ENCODE measurements at regions not wholly inside any gene's neighbourhood (a gene's known extent, or its start where the extent isn't known, plus 50 kb on each side); places are given as distances from the start of the nearest gene placed in this dataset.
"Not testable (repeated sequence)": the region's sequence is repeated elsewhere in the genome, so short reads cannot be mapped to it uniquely, and the experiment has no call there.

DNA sequence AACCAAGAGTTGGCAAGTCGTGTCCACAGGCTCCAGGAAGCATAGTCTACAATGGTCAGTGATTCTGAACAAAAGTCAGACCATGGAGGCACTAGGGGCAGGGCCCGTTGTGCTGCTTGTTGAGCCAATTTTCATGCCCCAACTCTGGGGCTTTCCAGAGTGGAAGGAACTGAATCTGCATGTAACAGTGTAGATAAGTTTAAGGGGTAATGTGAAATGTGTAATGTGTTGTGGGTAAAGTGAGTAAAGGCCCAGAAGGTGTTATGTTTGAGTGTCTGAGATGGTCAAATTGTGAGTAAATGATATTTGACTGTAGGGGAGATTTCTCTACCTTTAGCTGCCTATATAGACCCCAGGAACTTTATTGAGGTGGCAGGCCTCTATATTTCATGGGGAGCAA lies 1336.5 kb upstream of the SLC39A10 start:
- no peak for DNase-seq

DNA sequence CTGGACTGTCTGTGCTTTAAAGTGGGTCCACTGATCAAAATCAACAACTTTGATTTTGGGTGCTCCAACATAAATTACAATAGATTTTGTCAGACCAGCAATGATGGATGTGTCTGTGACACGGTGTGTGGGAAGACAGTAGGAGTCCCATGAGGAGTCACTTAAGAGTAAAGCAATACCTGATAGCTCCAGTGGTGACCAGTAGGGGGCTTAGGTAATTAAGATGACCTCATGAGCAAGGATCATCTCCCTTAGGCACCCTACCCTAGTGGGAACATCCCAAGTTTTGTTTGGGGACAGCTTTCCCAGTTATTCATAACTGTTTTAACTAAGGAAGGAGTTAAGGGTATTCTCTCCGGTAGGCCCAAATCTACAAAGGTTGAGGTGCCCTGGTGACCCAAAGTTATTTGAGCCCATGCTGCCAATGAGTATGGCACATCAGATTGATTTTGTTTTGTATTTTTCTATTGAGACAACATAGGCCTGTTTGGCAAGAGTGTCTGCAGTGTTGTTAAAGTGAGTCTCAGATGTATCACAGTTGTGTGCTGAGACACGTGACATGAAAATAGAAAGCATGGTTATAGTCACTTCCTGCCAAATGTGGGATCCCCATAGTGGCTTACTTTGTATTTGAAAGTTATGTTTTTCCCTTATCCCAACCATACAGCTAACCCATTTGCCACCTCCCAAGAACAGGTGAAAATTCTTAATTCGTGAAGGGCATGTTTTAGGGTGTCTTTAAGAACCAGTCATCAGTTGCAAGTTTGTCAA lies 1337.6 kb upstream of the SLC39A10 start:
- no peak for DNase-seq

DNA sequence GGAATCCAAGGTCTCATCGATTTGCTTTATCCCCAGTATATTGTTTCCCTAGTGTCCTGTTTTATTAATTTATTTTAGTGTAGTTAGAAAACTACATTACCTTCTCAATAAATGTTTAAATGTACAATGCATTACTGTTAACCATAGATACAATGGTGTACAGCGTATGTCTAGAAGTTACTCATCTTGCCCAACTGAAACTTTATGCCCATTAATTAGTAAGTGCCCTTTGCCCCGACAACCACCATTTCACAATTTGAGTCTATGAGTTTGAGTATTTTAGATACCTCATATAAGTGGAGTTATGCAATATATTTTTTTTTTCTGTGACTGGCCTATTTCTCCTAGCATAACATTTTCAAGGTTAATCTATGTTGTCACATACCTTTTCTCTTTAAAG lies 1343.0 kb upstream of the SLC39A10 start:
- no peak for DNase-seq

- no peak for DNase-seq
These were observed 1352.8 kb upstream of the SLC39A10 start for GRCh38 chr2:194304191-194304590.

GRCh38 chr2:194301946-194302345 lies 1355.1 kb upstream of the SLC39A10 start:
- DNase-seq, result no peak

- DNase-seq, result no peak
These were observed 1362.9 kb upstream of the SLC39A10 start for GRCh38 chr2:194294156-194294555.

DNA sequence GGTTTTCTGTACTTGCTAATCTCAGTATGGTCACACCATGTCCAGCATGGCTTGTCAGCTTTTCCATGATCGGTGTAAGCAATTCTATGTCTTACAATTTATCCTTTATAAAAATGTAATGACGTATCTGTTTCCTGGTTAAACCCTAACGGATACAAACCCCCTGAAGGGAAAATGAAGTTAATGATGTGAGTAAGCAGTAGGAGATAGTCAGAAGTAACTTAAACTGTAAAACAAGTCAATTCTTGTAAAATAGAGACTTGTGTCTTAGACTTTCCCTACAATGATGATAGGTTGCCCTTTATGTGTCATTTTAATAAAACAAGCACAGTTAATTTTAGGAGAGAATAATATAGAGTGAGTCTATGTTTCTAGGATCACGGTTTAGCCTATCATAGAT lies 1365.9 kb upstream of the SLC39A10 start:
- DNase-seq, result no peak

DNA sequence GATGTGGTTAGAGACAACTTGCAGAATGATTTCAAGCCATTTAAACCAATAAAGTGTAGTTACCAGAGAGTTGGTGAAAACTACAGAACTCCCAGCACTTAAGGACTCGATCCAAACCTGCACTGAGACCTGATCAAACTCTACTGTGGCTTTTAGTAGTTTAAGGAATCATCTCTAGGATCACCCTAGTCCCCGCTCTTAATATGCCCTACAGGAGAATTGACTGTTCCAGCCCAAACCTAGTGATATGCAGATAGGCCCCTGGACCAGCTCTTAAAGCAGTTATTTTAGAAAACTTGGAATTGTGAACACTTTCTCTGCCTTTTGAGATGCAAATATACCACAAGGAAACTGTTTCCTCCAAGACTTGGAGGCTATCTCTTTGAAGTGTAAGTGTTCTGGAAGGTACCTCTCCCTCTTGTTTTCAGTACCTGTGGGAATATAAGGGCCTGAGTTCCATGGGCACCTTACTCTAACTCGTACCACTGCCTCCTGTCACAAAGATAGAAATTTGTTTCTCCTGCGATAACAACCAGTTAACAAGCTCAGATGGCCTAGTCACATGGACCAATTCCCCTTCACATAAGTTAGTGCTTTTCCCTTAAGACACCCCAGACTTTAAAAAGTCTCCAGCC lies 1367.2 kb upstream of the SLC39A10 start:
- DNase-seq, result no peak

GRCh38 chr2:194276667-194277066 lies 1380.4 kb upstream of the SLC39A10 start:
- DNase-seq, result not testable (repeated sequence)

DNA sequence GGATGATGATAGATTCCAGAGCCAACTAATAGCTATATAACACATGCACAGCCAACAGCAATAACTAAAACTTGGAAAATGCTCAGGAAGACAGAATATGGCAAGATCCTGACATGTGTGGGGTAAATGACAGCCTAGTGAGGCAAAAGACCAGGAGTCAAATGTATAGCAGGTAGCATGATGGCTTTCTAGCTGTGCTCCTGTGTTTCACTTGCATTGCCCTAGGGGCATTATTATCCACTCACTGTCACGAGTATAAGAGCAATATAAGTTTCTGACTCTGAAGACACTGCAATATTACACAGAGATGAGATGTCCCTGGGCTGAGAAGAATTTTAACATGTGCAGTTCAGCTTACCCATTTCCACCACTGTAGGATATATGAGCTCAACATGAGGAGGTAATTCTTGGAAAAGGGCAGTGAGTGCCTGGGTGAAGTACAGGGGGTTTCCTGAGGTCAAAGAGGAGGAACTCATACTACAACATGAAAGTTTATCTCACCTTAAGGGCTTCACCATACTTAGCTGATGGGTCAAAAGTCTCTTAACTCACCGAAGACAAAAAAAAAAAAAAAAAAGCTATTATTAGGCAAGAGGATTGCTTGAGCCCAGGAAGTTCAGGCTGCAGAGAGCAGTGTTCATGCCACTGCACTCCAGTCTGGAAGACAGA lies 1385.6 kb upstream of the SLC39A10 start:
- no peak for DNase-seq

DNA sequence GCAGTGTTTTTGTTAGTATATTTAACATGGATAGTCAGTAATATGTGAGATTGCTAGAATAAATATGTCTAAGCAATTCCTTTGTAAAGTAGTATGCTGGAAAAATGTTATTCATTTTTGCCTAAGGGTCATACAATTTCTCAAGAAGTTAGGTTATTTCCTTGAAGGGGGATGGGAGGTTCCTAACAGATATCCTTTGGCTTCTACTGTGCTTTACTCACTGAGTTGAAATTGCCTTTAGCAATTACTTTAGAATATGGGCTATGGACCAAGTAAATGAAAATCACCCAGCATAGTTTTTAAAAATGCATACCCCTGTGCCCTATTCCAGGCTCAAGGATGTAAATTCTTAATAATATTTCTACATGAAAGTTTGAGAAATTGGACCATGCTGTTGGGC lies 1386.4 kb upstream of the SLC39A10 start:
- DNase-seq, result no peak

- no peak for DNase-seq
These were observed 1392.4 kb upstream of the SLC39A10 start for GRCh38 chr2:194264586-194264985.

DNA sequence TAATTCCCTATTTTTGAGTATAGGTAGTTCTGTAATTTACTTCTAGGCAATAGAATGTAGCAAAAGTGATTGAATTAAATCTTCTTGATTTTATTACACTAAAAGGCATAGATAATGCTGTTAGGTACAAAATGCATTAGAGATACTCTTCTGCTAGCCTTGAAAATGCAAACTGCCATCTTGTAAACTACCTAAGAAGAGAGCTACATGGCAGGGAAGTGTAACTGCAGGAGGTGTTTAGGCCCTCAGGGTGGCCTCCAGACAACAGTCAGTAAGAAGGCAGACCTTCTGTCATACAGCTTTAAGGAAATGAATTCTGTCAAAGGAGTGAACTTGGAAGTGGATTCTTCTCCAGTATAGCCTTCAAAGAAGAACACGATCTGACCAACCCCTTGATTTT lies 1396.8 kb upstream of the SLC39A10 start:
- no peak for DNase-seq

DNA sequence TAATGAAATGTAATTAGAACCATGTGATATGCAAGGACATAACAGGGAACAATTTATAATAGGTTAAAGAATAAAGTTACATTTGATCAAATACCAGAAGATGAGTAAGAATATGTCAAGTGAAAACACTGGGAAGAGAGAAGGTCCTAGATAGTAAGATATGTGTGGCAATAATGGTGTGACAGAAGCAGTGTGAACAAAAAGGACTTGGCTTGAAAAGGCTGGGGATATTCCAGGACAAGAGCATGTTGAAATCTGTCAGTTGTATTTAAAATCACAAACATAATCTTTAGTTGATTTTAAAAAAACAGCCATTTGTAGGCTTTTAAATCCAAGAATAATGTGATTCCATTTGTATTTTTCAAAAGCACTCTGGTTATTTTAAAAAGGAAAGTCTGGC lies 1399.9 kb upstream of the SLC39A10 start:
- no peak for DNase-seq

DNA sequence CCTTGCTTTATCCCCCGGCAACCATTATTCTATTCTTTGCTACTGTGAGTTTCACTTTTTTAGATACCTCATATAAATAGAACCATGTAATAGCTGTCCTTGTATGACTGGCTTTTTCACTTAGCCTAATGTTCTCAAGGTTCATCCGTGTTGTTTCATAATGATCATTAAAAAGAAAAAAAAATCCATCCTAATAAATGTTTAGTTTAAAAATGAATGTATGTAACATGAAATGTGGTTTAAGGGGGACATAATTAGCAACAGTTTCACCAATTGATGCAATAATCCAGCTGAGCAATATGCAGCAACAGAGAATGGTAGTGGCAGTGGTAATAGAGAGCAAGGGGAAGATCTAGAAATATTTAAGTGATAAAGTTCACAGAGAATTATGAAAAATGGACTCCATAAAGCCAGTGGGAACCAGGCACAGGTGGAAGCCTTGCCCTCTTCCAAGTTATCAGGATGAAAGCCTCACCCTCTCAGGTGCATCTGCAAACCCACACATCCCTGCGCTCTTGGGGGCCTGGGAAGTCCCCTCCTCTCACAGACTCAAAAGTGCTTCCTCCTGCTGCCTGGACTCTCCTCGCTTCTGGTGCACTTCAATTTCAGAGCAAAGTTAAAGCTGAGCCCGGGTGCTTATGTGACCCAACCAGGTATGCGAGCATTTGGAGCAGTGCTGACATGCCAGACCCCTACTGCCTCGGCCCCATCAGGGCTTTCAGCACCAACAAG lies 1403.3 kb upstream of the SLC39A10 start:
- no peak for DNase-seq

DNA sequence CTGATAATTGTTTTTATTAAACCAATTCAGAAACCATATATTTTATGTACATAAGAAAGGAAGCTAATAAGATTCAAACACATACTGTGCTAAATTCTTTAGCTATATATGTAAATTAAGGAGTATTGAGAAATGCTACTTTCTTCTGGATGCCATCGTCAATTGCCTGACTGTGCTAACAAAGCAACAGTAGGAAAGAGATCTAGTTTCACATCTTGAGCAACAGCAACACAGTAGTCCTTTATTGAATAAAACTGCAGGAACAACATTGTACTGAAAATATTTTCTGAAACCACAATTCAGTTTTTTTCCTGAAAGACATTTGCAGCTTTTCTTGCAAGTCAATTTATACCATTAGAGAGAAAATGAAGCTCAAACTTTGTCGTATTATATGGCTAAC lies 1404.9 kb upstream of the SLC39A10 start:
- no peak for DNase-seq

GRCh38 chr2:194232600-194232999 lies 1424.4 kb upstream of the SLC39A10 start:
- DNase-seq, result no peak

GRCh38 chr2:194223218-194223617 lies 1433.8 kb upstream of the SLC39A10 start:
- no peak for DNase-seq

DNA sequence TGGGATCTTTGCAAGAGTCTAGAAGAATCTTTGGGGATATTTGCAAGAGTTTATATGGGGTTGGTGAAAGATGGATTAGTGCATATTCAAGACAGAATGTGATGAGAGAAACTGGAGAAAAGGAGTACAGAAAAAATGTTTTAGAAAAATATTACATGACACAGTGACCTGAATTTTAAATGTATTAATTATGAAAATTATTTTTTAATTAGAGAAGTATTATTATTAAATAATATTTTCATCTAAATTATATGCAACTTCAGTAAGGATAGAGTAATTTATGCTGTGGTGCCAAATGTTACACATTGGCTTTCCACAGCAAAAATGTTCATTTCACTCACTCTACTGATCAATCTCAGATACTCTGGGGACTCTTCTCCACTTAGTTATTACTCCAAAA lies 1442.8 kb upstream of the SLC39A10 start:
- DNase-seq, result no peak

DNA sequence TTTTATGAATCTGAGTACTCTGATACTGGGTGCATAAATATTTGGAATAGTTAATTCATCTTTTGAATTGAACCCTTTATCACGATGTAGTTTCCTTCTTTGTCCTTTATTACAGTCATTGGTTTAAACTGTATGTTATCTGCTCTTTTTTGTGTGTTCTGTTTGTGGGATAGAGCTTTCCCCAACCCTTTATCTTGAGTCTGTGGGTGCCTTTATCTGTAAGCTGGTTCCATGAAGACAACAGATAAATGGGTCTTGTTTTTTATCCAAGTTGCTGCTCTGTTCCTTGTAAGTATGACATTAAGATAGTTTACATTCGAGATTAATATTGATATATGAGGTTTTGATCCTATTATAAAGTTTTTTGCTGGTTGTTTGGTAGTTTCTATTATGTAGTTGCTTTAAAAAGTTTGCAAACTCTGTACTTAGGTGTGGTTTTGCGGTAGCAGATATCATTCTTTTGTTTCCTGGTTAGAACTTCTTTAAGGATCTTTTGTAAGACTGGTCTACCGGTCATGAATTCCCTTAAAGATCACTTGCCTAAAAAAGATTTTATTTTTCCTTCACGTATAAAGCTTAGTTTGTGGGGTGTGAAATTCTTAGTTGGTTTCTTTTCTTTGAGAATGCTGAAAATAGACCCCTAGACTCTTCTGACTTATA lies 1451.3 kb upstream of the SLC39A10 start:
- DNase-seq, result no peak

- no peak for DNase-seq
These were observed 1453.1 kb upstream of the SLC39A10 start for GRCh38 chr2:194203898-194204297.

GRCh38 chr2:194182888-194183287 lies 1474.1 kb upstream of the SLC39A10 start:
- DNase-seq, result no peak

DNA sequence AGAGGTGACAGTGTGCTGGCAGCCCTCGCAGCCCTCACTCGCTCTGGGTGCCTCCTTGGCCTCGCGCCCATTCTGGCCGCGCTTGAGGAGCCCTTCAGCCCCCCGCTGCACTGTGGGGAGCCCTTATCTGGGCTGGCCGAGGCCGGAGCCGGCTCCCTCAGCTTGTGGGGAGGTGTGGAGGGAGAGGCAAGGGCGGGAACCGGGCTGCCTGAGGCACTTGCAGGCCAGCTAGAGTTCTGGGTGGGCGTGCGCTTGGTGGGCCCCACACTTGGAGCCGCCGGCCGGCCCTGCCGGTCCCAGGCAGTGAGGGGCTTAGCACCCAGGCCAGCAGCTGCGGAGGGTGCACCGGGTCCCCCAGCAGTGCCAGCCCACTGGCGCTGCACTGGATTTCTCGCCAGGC lies 1480.9 kb upstream of the SLC39A10 start:
- DNase-seq, result no peak
